B cell (primary cell): ENCODE measurements at regions not wholly inside any gene's neighbourhood (a gene's known extent, or its start where the extent isn't known, plus 50 kb on each side); places are given as distances from the start of the nearest gene placed in this dataset.

ENCODE experiments used
- ATAC-seq: fragments of 200-7000 bp; cut with Tn5 transposase; one replicate; pipeline ENCODE4 v1.10.0; 2021; ENCODE audit warnings: low read depth, mild to moderate bottlenecking, moderate number of reproducible peaks, moderate library complexity
- CTCF ChIA-PET: fragments of 350-600 bp; sonication (Branson Sonifier 250); formaldehyde crosslinking; loops from one replicate; lab custom pipeline; 2021; ENCODE audit warnings: antibody characterized with exemption, inconsistent platforms; lab: Charles Lee
- POLR2A ChIA-PET: fragments of 350-600 bp; sonication (Branson Sonifier 250); formaldehyde crosslinking; loops from one replicate; lab custom pipeline; 2021; ENCODE audit warnings: antibody characterized with exemption; lab: Charles Lee
- DNase-seq: peaks from one replicate; pipeline ENCODE4 v3.0.0; 2013
- H2AFZ ChIP-seq: 2 replicates; pipeline ENCODE4 v1.6.1; 2012; ENCODE audit warnings: mild to moderate bottlenecking, low read depth, low read length; ENCODE audit not compliant: insufficient read depth, poor library complexity, severe bottlenecking
- H3K27ac ChIP-seq, 2 donors: 1 replicate in 1 of 2; 2 replicates in 1 of 2; pipeline ENCODE4 v1.5.1; 2012 to 2013; ENCODE audit warnings: low read length in 2 of 2, mild to moderate bottlenecking in 2 of 2, moderate library complexity in 1 of 2
- H3K27me3 ChIP-seq, 4 experiments: fragments of 200-600 bp in 1 of 4; sonication (generic) in 1 of 4; replicated peaks in 1 of 4; 1 replicate in 2 of 4; 2 replicates in 2 of 4; pipeline versions ENCODE4 v1.6.1 to v1.7.0; 2013 to 2016; ENCODE audit warnings: low read length in 3 of 4, mild to moderate bottlenecking in 2 of 4, mixed read lengths in 1 of 4, moderate library complexity in 1 of 4; ENCODE audit not compliant: insufficient read depth in 4 of 4, control insufficient read depth in 3 of 4; ENCODE audit errors: control extremely low read depth in 1 of 4
- H3K36me3 ChIP-seq, 2 experiments: replicated peaks in 1 of 2; 1 replicate in 1 of 2; 2 replicates in 1 of 2; pipeline versions ENCODE4 v1.6.1 to v1.7.1; 2013; ENCODE audit warnings: low read length in 1 of 2; ENCODE audit not compliant: insufficient read depth in 2 of 2, control insufficient read depth in 1 of 2; ENCODE audit errors: control extremely low read depth in 1 of 2, extremely low read depth in 1 of 2
- H3K4me1 ChIP-seq, 2 donors: fragments of 200-600 bp in 1 of 2; sonication (generic) in 1 of 2; 1 replicate in 1 of 2; 2 replicates in 1 of 2; pipeline versions ENCODE4 v1.5.1 to v1.6.1; 2013 to 2017; ENCODE audit warnings: low read length in 2 of 2; ENCODE audit not compliant: control insufficient read depth in 2 of 2, insufficient read depth in 2 of 2
- H3K4me2 ChIP-seq: replicated peaks from 2 replicates; pipeline ENCODE3; 2012; ENCODE audit warnings: mild to moderate bottlenecking, low read depth, low read length; ENCODE audit not compliant: poor library complexity, severe bottlenecking
- H3K4me3 ChIP-seq, 5 experiments: fragments of 200-600 bp in 1 of 5; sonication (generic) in 1 of 5; 1 replicate in 3 of 5; 2 replicates in 2 of 5; pipeline versions ENCODE4 v1.5.1 to v1.7.0; 2011 to 2016; ENCODE audit warnings: low read length in 4 of 5, mild to moderate bottlenecking in 4 of 5, low read depth in 2 of 5, control low read depth in 1 of 5, moderate library complexity in 1 of 5; ENCODE audit not compliant: insufficient read depth in 1 of 5; ENCODE audit errors: control extremely low read depth in 1 of 5, extremely low read depth in 1 of 5
- H3K79me2 ChIP-seq: fragments of 200-600 bp; sonication (generic); one replicate; pipeline ENCODE4 v1.6.0; 2016; ENCODE audit warnings: low read length; ENCODE audit not compliant: control insufficient read depth, insufficient read depth
- H3K9ac ChIP-seq: fragments of 200-600 bp; sonication (generic); 2 replicates; pipeline ENCODE4 v1.6.1; 2017; ENCODE audit warnings: mild to moderate bottlenecking, low read length, moderate library complexity
- H3K9me3 ChIP-seq, 3 donors: one replicate each; pipeline versions ENCODE4 v1.6.1 to v1.7.1; 2013; ENCODE audit warnings: low read length in 2 of 3; ENCODE audit not compliant: control insufficient read depth in 2 of 3, insufficient read depth in 1 of 3; ENCODE audit errors: control extremely low read depth in 1 of 3
- H4K20me1 ChIP-seq: 2 replicates; pipeline ENCODE4 v1.6.0; 2012; ENCODE audit warnings: mild to moderate bottlenecking, low read length; ENCODE audit not compliant: insufficient read depth, control insufficient read depth, poor library complexity, severe bottlenecking
- H3K27ac Mint-ChIP-seq: one replicate; pipeline ENCODE4 v1.8.0; 2021; ENCODE audit warnings: mixed read lengths
- H3K27me3 Mint-ChIP-seq: one replicate; pipeline ENCODE4 v1.8.0; 2021; ENCODE audit warnings: mixed read lengths
- H3K4me1 Mint-ChIP-seq: one replicate; pipeline ENCODE4 v1.8.0; 2021; ENCODE audit warnings: mixed read lengths
- H3K4me3 Mint-ChIP-seq: one replicate; pipeline ENCODE4 v1.8.0; 2021; ENCODE audit warnings: mixed read lengths
- H3K9me3 Mint-ChIP-seq: one replicate; pipeline ENCODE4 v1.8.0; 2022; ENCODE audit warnings: mixed read lengths; ENCODE audit not compliant: insufficient read depth
- EZH2 ChIP-seq: IDR thresholded peaks from 2 replicates; pipeline ENCODE4 v1.6.1; 2012; ENCODE audit warnings: borderline replicate concordance, low read depth, mild to moderate bottlenecking, moderate library complexity, low read length; ENCODE audit not compliant: insufficient read depth, poor library complexity, severe bottlenecking
- WGBS: methylation state at CpG from one replicate; pipeline ENCODE4 v1.1.5; 2013; ENCODE audit warnings: missing lambda C conversion rate; ENCODE audit not compliant: insufficient coverage; 5-methylcytosine and 5-hydroxymethylcytosine counted together
- intact Hi-C: fragments of 100-400 bp; cut with micrococcal nuclease; formaldehyde crosslinking; loops from one replicate; pipeline ENCODE4 v1.10.0; 2022
- TF ChIP-seq, protein P1 (sequence below): fragments of 200-600 bp; IDR thresholded peaks from one replicate; pipeline ENCODE4 v1.8.0; 2022; ENCODE audit warnings: antibody characterized with exemption, mild to moderate bottlenecking

DNA sequence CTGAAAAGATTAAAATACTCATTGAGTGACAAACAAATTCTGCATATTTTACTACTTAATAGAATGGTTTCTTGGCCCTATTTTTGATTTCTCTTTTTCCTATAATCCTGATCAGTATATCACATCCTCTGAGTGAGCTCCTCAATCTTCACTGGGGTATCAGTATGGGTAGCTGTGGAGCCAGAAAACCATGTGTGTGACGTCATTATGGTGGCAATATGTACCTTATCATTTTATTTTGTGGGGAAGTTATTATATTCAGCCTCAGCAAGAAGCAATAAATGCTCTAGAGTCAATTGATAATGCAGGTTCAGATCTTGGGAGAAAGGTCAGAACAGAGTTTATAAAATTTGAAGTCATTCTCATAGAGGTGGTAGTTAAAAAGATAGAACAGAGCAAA is 1135.7 kb upstream of the CADM2 start:
- H3K36me3 ChIP-seq: no peaks in the 10 kb centered on the region
- H3K4me2 ChIP-seq: no peak overlapping the region
- H3K9me3 ChIP-seq: no peaks in the 10 kb centered on the region
- ChIA-PET CTCF (no interaction called here), POLR2A (no interaction called here)
- ATAC-seq (no peak), DNase-seq (no peak)
- H3K9me3 Mint-ChIP-seq: peaks cover 6% of the 10 kb centered on the region
- no peaks in the 10 kb centered on the region for H3K79me2 ChIP-seq
- H3K4me1 Mint-ChIP-seq: no peaks in the 10 kb centered on the region
- no peak overlapping the region for H3K27ac Mint-ChIP-seq
- H3K4me1 ChIP-seq: no peaks in the 10 kb centered on the region
- no peak overlapping the region for H3K4me3 Mint-ChIP-seq
- H3K27me3 ChIP-seq: no peaks in the 10 kb centered on the region
- H3K9ac ChIP-seq: no peak overlapping the region
- TF ChIP-seq, protein P1, sequence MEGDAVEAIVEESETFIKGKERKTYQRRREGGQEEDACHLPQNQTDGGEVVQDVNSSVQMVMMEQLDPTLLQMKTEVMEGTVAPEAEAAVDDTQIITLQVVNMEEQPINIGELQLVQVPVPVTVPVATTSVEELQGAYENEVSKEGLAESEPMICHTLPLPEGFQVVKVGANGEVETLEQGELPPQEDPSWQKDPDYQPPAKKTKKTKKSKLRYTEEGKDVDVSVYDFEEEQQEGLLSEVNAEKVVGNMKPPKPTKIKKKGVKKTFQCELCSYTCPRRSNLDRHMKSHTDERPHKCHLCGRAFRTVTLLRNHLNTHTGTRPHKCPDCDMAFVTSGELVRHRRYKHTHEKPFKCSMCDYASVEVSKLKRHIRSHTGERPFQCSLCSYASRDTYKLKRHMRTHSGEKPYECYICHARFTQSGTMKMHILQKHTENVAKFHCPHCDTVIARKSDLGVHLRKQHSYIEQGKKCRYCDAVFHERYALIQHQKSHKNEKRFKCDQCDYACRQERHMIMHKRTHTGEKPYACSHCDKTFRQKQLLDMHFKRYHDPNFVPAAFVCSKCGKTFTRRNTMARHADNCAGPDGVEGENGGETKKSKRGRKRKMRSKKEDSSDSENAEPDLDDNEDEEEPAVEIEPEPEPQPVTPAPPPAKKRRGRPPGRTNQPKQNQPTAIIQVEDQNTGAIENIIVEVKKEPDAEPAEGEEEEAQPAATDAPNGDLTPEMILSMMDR: no peak
- no peak for TF ChIP-seq EZH2
- no peak overlapping the region for H3K4me3 ChIP-seq
- intact Hi-C loops: no loop called here
- H3K27ac ChIP-seq: no peak overlapping the region
- H3K27me3 Mint-ChIP-seq: no peaks in the 10 kb centered on the region
- WGBS: no CpG with 5 or more reads among the region's 1 CpG
- H4K20me1 ChIP-seq: no peaks in the 10 kb centered on the region
- no peak overlapping the region for H2AFZ ChIP-seq

DNA sequence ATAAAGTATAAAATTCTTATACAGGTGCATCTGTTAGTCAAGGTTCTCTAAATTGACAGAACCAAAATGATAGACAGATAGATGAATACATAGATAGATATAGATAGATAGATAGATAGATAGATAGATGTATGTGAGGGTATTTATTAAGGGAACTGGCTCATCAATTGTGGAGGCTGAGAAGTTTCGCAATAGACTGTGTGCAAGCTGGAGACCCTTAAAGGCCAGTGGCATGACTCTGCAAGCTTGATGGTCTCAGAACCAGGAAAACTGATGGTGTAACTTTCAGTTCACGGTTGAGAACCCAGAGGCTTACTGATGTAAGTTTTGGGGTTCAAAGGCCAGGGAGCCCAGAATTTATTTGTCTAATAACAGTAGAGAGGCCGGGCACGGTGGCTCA is 1123.7 kb upstream of the CADM2 start:
- WGBS: 92% methylated on average over 4 of the region's 4 CpGs
- H3K27me3 Mint-ChIP-seq: no peaks in the 10 kb centered on the region
- no peaks in the 10 kb centered on the region for H4K20me1 ChIP-seq

More for the DNA sequence above, 1123.7 kb upstream of the CADM2 start:
- Histone ChIP-seq H3K27me3 (no peaks in the 10 kb centered on the region), H3K79me2 (no peaks in the 10 kb centered on the region), H3K36me3 (no peaks in the 10 kb centered on the region), H3K9me3 (peaks cover 0 to 10% (median 2%) of the 10 kb centered on the region in 3 donors), H3K4me1 (no peaks in the 10 kb centered on the region), H3K27ac (no peak overlapping the region), H3K4me2 (no peak overlapping the region), H3K4me3 (no peak overlapping the region), H2AFZ (no peak overlapping the region), H3K9ac (no peak overlapping the region)
- no peaks in the 10 kb centered on the region for H3K9me3 Mint-ChIP-seq
- H3K27ac Mint-ChIP-seq: no peak overlapping the region
- CTCF ChIA-PET: no interaction called here
- no peak for DNase-seq
- H3K4me1 Mint-ChIP-seq: no peaks in the 10 kb centered on the region
- H3K4me3 Mint-ChIP-seq: no peak overlapping the region
- intact Hi-C loops: no loop called here
- no peak for TF ChIP-seq EZH2
- TF ChIP-seq, protein P1: no peak
- no peak for ATAC-seq
- POLR2A ChIA-PET: no interaction called here
